ENCODE measurements at regions not wholly inside any gene's neighbourhood (a gene's known extent, or its start where the extent isn't known, plus 50 kb on each side); places are given as distances from the start of the nearest gene placed in this dataset.

DNA sequence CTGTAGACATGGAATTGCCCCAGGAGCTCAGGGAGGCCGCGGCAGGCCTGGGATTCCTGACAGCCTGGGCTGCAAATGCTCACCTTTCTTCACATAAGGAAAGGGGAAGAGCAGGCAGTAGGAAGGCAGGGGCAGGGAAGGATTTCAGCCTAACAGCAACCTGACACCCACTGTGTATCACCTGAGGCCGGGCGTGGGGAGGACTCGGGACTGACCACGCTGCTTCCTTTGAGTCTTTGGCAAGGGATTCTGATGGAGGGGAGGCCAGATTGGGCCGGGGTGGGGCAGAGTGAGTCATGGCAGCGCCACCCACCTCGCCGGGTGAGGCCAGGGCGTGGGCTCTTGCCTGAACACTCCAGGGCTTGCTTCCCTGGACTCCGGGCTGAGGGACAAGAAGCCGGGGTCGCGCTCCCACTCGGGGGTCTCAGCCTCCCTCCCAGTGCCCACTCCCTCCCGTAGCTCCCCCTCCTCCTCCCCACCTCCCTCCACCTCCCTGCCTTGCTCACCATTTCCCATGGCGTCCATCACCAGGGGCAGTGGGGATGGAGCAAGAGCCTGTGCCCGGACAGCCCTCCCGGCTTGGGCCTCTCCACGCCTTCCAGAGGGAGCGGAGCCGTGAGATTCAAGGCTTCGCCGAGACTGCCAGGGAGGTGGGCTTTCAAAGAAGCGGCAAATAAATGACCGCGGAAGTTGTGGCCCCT is 247.9 kb upstream of the RTL1 start:
- Histone ChIP-seq H3K27me3 (ENCODE audit: low read depth) (peaks cover 4% of the 10 kb centered on the region), H3K9me3 (peaks cover 6% of the 10 kb centered on the region), H3K4me1 (no peaks in the 10 kb centered on the region), H3K4me3 (no peak overlapping the region), H3K27ac (no peak overlapping the region), H3K36me3 (no peaks in the 10 kb centered on the region)
- no peak for DNase-seq
- intact Hi-C loops (cut with DNase I) = no loop called here
- ATAC-seq = peak in 1 of 2 donors; percentile 37
- TF ChIP-seq CTCF (IDR thresholded peaks at IDR 0.05) = no peak

GRCh38 chr14:101151927-101152305 is 248.4 kb upstream of the RTL1 start:
- H3K4me1 ChIP-seq = no peaks in the 10 kb centered on the region
- H3K27me3 ChIP-seq (ENCODE audit: low read depth) = peaks cover 4% of the 10 kb centered on the region
- intact Hi-C loops (cut with DNase I) = no loop called here
- H3K27ac ChIP-seq = no peak overlapping the region
- peaks cover 6% of the 10 kb centered on the region for H3K9me3 ChIP-seq
- H3K36me3 ChIP-seq = no peaks in the 10 kb centered on the region
- no peak for ATAC-seq
- no peak for TF ChIP-seq CTCF (IDR thresholded peaks at IDR 0.05)
- no peak for DNase-seq
- no peak overlapping the region for H3K4me3 ChIP-seq

DNA sequence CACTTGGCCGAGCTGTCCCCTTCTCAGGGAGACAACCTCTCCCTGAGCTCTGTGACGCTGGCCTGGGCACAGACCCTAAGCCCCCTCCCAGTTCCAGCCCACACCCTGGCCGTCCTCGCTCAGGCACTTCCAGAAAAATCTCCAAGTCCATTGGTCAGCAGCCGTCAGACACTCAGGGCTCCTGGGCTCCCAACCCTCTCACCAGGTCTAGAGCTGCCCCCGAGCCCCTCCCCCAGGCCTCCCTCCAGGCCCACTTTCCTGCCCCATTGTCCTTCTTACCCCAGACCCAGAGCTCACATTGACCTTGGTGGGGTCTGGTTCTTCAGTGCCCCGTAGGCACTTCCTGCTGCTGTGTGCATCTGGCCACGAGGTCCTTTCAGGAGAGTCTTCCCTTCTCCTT is 249.3 kb upstream of the RTL1 start:
- DNase-seq (no peak), ATAC-seq (no peak)
- TF ChIP-seq CTCF (IDR thresholded peaks at IDR 0.05) = no peak
- Histone ChIP-seq H3K9me3 (peaks cover under 1% of the 10 kb centered on the region), H3K36me3 (no peaks in the 10 kb centered on the region), H3K4me1 (no peaks in the 10 kb centered on the region), H3K27me3 (ENCODE audit: low read depth) (peaks cover 4% of the 10 kb centered on the region), H3K4me3 (no peak overlapping the region), H3K27ac (no peak overlapping the region)
- intact Hi-C loops (cut with DNase I) = no loop called here

DNA sequence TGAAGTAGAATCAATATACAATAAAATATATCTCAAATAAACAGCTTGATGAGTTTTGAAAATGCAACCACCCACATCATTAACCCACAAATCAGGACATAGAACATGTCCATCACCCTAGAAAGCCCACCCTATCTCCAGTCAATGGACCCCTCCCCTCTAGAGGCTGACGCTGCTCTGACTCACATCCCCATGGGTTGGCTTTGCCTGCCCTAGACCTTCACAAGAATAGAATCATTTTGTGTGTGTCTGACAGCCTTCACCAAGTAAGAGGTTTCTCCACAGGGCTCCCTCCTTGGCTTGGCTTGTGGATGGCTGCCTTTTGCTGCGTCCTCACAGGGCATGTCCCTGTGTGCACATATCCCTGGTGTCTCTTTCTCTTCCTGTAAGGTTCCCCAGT is 250.2 kb upstream of the RTL1 start:
- no peaks in the 10 kb centered on the region for H3K9me3 ChIP-seq
- DNase-seq (no peak), ATAC-seq (no peak)
- TF ChIP-seq CTCF (IDR thresholded peaks at IDR 0.05) = no peak
- H3K4me1 ChIP-seq = no peaks in the 10 kb centered on the region
- no peak overlapping the region for H3K4me3 ChIP-seq
- H3K27me3 ChIP-seq (ENCODE audit: low read depth) = peaks cover 4% of the 10 kb centered on the region
- H3K36me3 ChIP-seq = no peaks in the 10 kb centered on the region
- intact Hi-C loops (cut with DNase I) = no loop called here
- no peak overlapping the region for H3K27ac ChIP-seq

- Histone ChIP-seq H3K9me3 (no peaks in the 10 kb centered on the region), H3K27ac (no peak overlapping the region), H3K27me3 (ENCODE audit: low read depth) (peaks cover 4% of the 10 kb centered on the region), H3K4me1 (no peaks in the 10 kb centered on the region), H3K36me3 (no peaks in the 10 kb centered on the region), H3K4me3 (no peak overlapping the region)
- intact Hi-C loops (cut with DNase I) = no loop called here
- TF ChIP-seq CTCF (IDR thresholded peaks at IDR 0.05) = no peak
- DNase-seq (no peak), ATAC-seq (no peak)
Measured at GRCh38 chr14:101155575-101155974, 252.1 kb upstream of the RTL1 start.

All from lower lobe of right lung (tissue), 2 donors.